GM12878 (cell line): ENCODE measurements at regions not wholly inside any gene's neighbourhood (a gene's known extent, or its start where the extent isn't known, plus 50 kb on each side); places are given as distances from the start of the nearest gene placed in this dataset.

Experiments
- ATAC-seq: fragments of 200-7000 bp; cut with Tn5 transposase; 3 replicates; pipeline ENCODE4 v1.9.1; 2020; ENCODE audit warnings: mild to moderate bottlenecking, moderate library complexity
- BruUV-seq: library from RNA; stranded (reverse); fragments of 400-500 nt; replicated peaks from 2 replicates; lab custom pipeline; 2021; lab: Mats Ljungman, UMichigan
- CTCF ChIA-PET: fragments of 300-600 bp; sonication (Branson Sonifier 250); formaldehyde crosslinking; extraction: SDS; loops from one replicate; lab custom pipeline; 2021; ENCODE audit warnings: inconsistent platforms; lab: Yijun Ruan, JAX
- POLR2A ChIA-PET: fragments of 350-600 bp; formaldehyde crosslinking; extraction: SDS; loops from one replicate; lab custom pipeline; 2021; ENCODE audit warnings: inconsistent platforms; lab: Charles Lee
- RAD21 ChIA-PET: fragments of 300-600 bp; sonication (Branson Sonifier 250); formaldehyde crosslinking; loops from one replicate; lab custom pipeline; 2023; ENCODE audit warnings: antibody characterized with exemption; ENCODE audit not compliant: unreplicated experiment; lab: Charles Lee
- SMC1A ChIA-PET: fragments of 300-600 bp; sonication (Branson Sonifier 250); formaldehyde crosslinking; loops from one replicate; lab custom pipeline; 2023; ENCODE audit not compliant: unreplicated experiment, uncharacterized antibody; lab: Charles Lee
- DNase-seq: peaks from one replicate; pipeline ENCODE4 v3.0.0-alpha.2; 2011; ENCODE audit warnings: low read depth, low spot score
- FAIRE-seq: peaks from 3 replicates; lab custom pipeline; 2011; peaks lifted over from hg19 to GRCh38; lab: Jason Lieb, UNC
- H2AFZ ChIP-seq: 2 replicates; pipeline ENCODE4 v1.6.0; 2011; ENCODE audit warnings: low read depth, low read length, control low read depth; ENCODE audit not compliant: control insufficient read depth
- H3K27ac ChIP-seq: 2 replicates; pipeline ENCODE4 v1.5.1; 2011; ENCODE audit warnings: control low read depth; ENCODE audit not compliant: control insufficient read depth, insufficient read depth
- H3K27me3 ChIP-seq, 2 experiments: replicated peaks in 1 of 2; 2 replicates each; pipeline versions ENCODE4 v1.6.0 to v1.6.1; 2011; ENCODE audit warnings: low read length in 1 of 2; ENCODE audit not compliant: control insufficient read depth in 2 of 2, insufficient read depth in 2 of 2
- H3K36me3 ChIP-seq, 2 experiments: 2 replicates each; pipeline ENCODE4 v1.5.1; 2011; ENCODE audit warnings: low read length in 1 of 2; ENCODE audit not compliant: control insufficient read depth in 2 of 2, insufficient read depth in 2 of 2
- H3K4me1 ChIP-seq: 2 replicates; pipeline ENCODE4 v1.6.1; 2011; ENCODE audit warnings: mild to moderate bottlenecking, low read length, moderate library complexity, mixed read lengths; ENCODE audit not compliant: control insufficient read depth, insufficient read depth
- H3K4me2 ChIP-seq: 2 replicates; pipeline ENCODE4 v1.6.0; 2011; ENCODE audit warnings: control low read depth; ENCODE audit not compliant: control insufficient read depth, insufficient read depth
- H3K4me3 ChIP-seq: fragments of 200-600 bp; sonication (generic); 2 replicates; pipeline ENCODE4 v1.5.1; 2016
- H3K79me2 ChIP-seq: 2 replicates; pipeline ENCODE4 v1.6.0; 2011; ENCODE audit warnings: low read length; ENCODE audit not compliant: control insufficient read depth, insufficient read depth
- H3K9ac ChIP-seq: 2 replicates; pipeline ENCODE4 v1.8.0; 2011; ENCODE audit warnings: low read length, control low read depth, mixed read lengths; ENCODE audit not compliant: control insufficient read depth, insufficient read depth
- H3K9me3 ChIP-seq: replicated peaks from 3 replicates; pipeline ENCODE4 v1.5.1; 2011; ENCODE audit warnings: mild to moderate bottlenecking, low read length; ENCODE audit not compliant: control insufficient read depth, insufficient read depth
- H4K20me1 ChIP-seq: 2 replicates; pipeline ENCODE4 v1.6.0; 2011; ENCODE audit not compliant: control insufficient read depth, insufficient read depth
- CTCF ChIP-seq, 3 experiments: IDR thresholded peaks in 2 of 3; conservative IDR thresholded peaks in 1 of 3; 2 replicates each; pipeline ENCODE4 v1.5.1; 2011; ENCODE audit warnings: low read depth in 3 of 3, low read length in 3 of 3, mild to moderate bottlenecking in 3 of 3, control low read depth in 2 of 3, moderate library complexity in 2 of 3, inconsistent platforms in 1 of 3, mixed read lengths in 1 of 3; ENCODE audit not compliant: control insufficient read depth in 2 of 3, insufficient read depth in 1 of 3; ENCODE audit errors: extremely low read depth in 1 of 3
- E4F1 ChIP-seq: fragments of 450-650 bp; IDR thresholded peaks from 2 replicates; pipeline ENCODE4 v1.6.1; 2018; ENCODE audit warnings: borderline replicate concordance, mild to moderate bottlenecking; ENCODE audit not compliant: partially characterized antibody
- IKZF2 ChIP-seq, 2 experiments: fragments of 450-650 bp; IDR thresholded peaks; 2 replicates each; pipeline ENCODE4 v1.6.1; 2017; ENCODE audit warnings: mild to moderate bottlenecking in 2 of 2, moderate library complexity in 2 of 2
- MEF2B ChIP-seq: fragments of 450-650 bp; IDR thresholded peaks from 2 replicates; pipeline ENCODE4 v1.6.1; 2018; ENCODE audit warnings: mild to moderate bottlenecking, moderate library complexity; ENCODE audit not compliant: partially characterized antibody, poor library complexity, severe bottlenecking
- MYC ChIP-seq: IDR thresholded peaks from 2 replicates; pipeline ENCODE4 v1.6.1; 2011; ENCODE audit warnings: mild to moderate bottlenecking, low read length, moderate library complexity, inconsistent platforms; ENCODE audit not compliant: insufficient read depth, insufficient replicate concordance, insufficient read length, severe bottlenecking
- POLR2AphosphoS5 ChIP-seq: IDR thresholded peaks from 2 replicates; pipeline ENCODE4 v1.6.1; 2011; ENCODE audit warnings: mild to moderate bottlenecking, low read length, inconsistent platforms
- POU2F2 ChIP-seq: IDR thresholded peaks from 3 replicates; pipeline ENCODE4 v1.6.1; 2011; ENCODE audit warnings: low read depth, mild to moderate bottlenecking, low read length, borderline replicate concordance
- TBL1XR1 ChIP-seq: IDR thresholded peaks from 2 replicates; pipeline ENCODE4 v1.6.1; 2012; ENCODE audit warnings: low read depth, low read length, improper control_type of control experiment
- YBX1 ChIP-seq: fragments of 450-650 bp; IDR thresholded peaks from 2 replicates; pipeline ENCODE4 v1.6.1; 2016; ENCODE audit warnings: antibody characterized with exemption
- ZNF217 ChIP-seq: fragments of 450-650 bp; IDR thresholded peaks from 2 replicates; pipeline ENCODE4 v1.6.1; 2017; ENCODE audit warnings: antibody characterized with exemption, mild to moderate bottlenecking
- WGBS: methylation state at CpG from one replicate; pipeline ENCODE4 v1.1.6; 2016; ENCODE audit warnings: low lambda C conversion rate; ENCODE audit not compliant: insufficient replicate concordance, insufficient coverage; ENCODE audit errors: missing lambda C conversion rate; 5-methylcytosine and 5-hydroxymethylcytosine counted together
- in situ Hi-C: fragments of 300-500 bp; cut with MboI; formaldehyde crosslinking; loops from 9 replicates; pipeline ENCODE4 v1.14.3; 2018; ENCODE audit warnings: mixed read lengths
- intact Hi-C: fragments of 100-400 bp; cut with micrococcal nuclease; formaldehyde crosslinking; loops from one replicate; pipeline ENCODE4 v1.14.2; 2022; ENCODE audit not compliant: unreplicated experiment
- TF ChIP-seq, protein P1 (sequence below): IDR thresholded peaks from 2 replicates; pipeline ENCODE4 v1.6.1; 2012; ENCODE audit warnings: low read depth, low read length, improper control_type of control experiment

DNA sequence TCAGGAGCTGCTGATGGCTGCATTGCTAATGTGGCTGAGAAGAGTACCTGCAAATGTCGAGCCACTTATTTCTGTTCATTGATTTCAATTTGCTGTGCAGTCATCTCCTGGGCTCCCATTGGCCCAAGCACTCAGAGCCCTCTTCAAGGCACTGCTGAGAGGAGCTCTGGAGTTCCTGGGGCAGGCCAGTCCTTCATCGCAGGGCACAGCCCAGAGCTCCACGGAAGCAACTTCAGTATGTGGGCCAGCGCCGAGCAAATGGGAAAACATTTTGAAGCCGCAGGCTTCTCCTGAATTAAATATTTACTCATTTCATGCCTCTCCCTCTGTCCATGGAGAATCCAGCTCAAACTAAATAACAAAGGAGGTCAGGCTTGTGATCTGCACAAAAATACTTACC lies 383.3 kb downstream of the BCOR start:
- ChIA-PET SMC1A (no interaction called here), CTCF (no interaction called here), RAD21 (no interaction called here), POLR2A (no interaction called here)
- H3K9ac ChIP-seq = no peak overlapping the region
- no peaks in the 10 kb centered on the region for H3K79me2 ChIP-seq
- no peak overlapping the region for H2AFZ ChIP-seq
- ATAC-seq (no peak), FAIRE-seq (no peak), DNase-seq (no peak)
- H3K4me2 ChIP-seq = no peak overlapping the region
- intact Hi-C loops = no loop called here
- H3K4me3 ChIP-seq = no peak overlapping the region
- no peak for TF ChIP-seq ZNF217
- no peak for TF ChIP-seq POU2F2
- no peak for TF ChIP-seq CTCF (IDR thresholded peaks at IDR 0.05 in 2 of 3, conservative IDR thresholded peaks at IDR 0.05 in 1 of 3; ENCODE audit: control insufficient read depth in 2 of 3, extremely low read depth in 1 of 3, insufficient read depth in 1 of 3, low read depth in 3 of 3, low read length in 3 of 3)
- TF ChIP-seq IKZF2 (IDR thresholded peaks at IDR 0.05) = no peak
- TF ChIP-seq, protein P1, sequence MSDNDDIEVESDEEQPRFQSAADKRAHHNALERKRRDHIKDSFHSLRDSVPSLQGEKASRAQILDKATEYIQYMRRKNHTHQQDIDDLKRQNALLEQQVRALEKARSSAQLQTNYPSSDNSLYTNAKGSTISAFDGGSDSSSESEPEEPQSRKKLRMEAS = no peak
- TF ChIP-seq MEF2B = no peak
- TF ChIP-seq TBL1XR1 = no peak
- no peak for TF ChIP-seq POLR2AphosphoS5
- TF ChIP-seq MYC = no peak
- TF ChIP-seq YBX1 = no peak
- no peak for TF ChIP-seq E4F1
- in situ Hi-C loops = no loop called here
- no peaks in the 10 kb centered on the region for H3K36me3 ChIP-seq
- no peaks in the 10 kb centered on the region; a peak in 2 of 4 replicates for H3K27me3 ChIP-seq
- H3K27ac ChIP-seq = no peak overlapping the region
- no peaks in the 10 kb centered on the region for H3K4me1 ChIP-seq
- no TSS peak for BruUV-seq
- no peaks in the 10 kb centered on the region for H3K9me3 ChIP-seq
- 55% methylated on average over 6 of the region's 6 CpGs for WGBS
- H4K20me1 ChIP-seq = no peaks in the 10 kb centered on the region
